Heart left ventricle (tissue), 13 donors: ENCODE measurements at regions not wholly inside any gene's neighbourhood (a gene's known extent, or its start where the extent isn't known, plus 50 kb on each side); places are given as distances from the start of the nearest gene placed in this dataset.

Source experiments
- CTCF ChIP-seq, 12 donors: fragments of 200-600 bp; sonication (generic) in 4 of 12; IDR thresholded peaks; one replicate each; pipeline versions ENCODE4 v1.5.0 to v1.8.0; 2018 to 2022; ENCODE audit warnings: antibody characterized with exemption in 12 of 12, mild to moderate bottlenecking in 5 of 12
- POLR2A ChIP-seq, 2 donors: fragments of 450-650 bp; IDR thresholded peaks; one replicate each; pipeline ENCODE4 v1.6.1; 2017; ENCODE audit warnings: antibody characterized with exemption in 2 of 2, mild to moderate bottlenecking in 2 of 2, moderate library complexity in 2 of 2
- donor health status: ischemic (EF 13 %, LVEDD 7.1; RV severe dilation, severe dysfunction).
- donor health status: DM: no; HTN: yes; CAD: no.
- donor health status: DM: no; HTN: no; CAD: no.
- donor health status: ischemic (EF 25% LVEDD 6.9; RV normal size, moderate dysfunction).
- donor health status: ischemic (EF 25% LVEDD 5.7; RV mildly dilated, moderate dysfunction).
- donor health status: ischemic (EF 35%, LVEDD 5.7; RV mildly dilated, moderate dysfunction).
- donor health status: nonischemic (EF 11% LVEDD 7.7; RV severe dilation, severe dysfunction).
- donor health status: DM: yes; HTN: yes; CAD: no.
- donor health status: PGD.
- donor health status: ischemic (EF 29% LVEDD 5.4; RV normal size, mild dysfunction).
- donor health status: nonischemic (EF 23%, LVEDD 6.1; RV moderate dilation, normal function).

DNA sequence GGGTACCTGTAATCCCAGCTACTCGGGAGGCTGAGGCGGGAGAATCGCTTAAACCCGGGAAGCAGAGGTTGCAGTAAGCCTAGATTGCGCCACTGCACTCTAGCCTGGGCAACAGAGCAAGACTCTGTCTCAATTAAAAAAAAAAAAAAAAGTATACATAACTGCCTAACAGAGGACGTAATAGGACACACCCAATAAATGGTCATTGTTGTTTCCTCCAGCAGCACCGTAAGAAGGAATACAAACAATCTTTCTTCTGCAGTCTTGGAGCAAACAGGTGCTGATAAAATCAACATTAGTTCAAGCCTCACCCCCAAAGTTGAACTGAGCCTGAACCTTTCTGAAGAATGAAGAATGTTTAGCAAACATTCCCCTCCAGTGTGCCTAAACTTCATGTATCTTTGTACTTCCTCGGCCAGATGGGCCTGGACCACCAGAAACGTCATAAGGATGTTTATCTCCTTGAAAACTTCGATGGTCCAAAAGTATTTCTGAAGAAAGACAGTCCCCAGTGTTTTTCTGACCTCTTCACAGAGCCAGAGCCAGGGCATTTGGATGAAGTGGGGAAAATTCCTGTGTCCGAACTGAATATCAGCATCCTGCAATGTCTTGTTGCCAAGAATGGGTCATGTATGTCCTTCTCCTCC, 136.8 kb upstream of the F3 start:
- no peak for TF ChIP-seq CTCF (IDR thresholded peaks at IDR 0.05)
- TF ChIP-seq POLR2A (IDR thresholded peaks at IDR 0.05), result no peak
